ENCODE measurements at regions not wholly inside any gene's neighbourhood (a gene's known extent, or its start where the extent isn't known, plus 50 kb on each side); places are given as distances from the start of the nearest gene placed in this dataset.
"Not testable (repeated sequence)": the region's sequence is repeated elsewhere in the genome, so short reads cannot be mapped to it uniquely, and the experiment has no call there.

- no peak for DNase-seq
Measured at GRCh38 chrX:65879977-65880799, 159.7 kb downstream of the VSIG4 start.

GRCh38 chrX:65878456-65878855 is 161.4 kb downstream of the VSIG4 start:
- no peak for DNase-seq

- no peak for DNase-seq
Measured at GRCh38 chrX:65877953-65878352, 161.9 kb downstream of the VSIG4 start.

- not testable (repeated sequence) for DNase-seq
Measured at GRCh38 chrX:65875614-65876013, 164.3 kb downstream of the VSIG4 start.

- DNase-seq = peak; percentile 63 to 76 (median 68)
Measured at GRCh38 chrX:65874765-65875164, 165.1 kb downstream of the VSIG4 start.

GRCh38 chrX:65874110-65874509 is 165.8 kb downstream of the VSIG4 start:
- DNase-seq = no peak

- DNase-seq = no peak
Measured at GRCh38 chrX:65873385-65873784, 166.5 kb downstream of the VSIG4 start.

GRCh38 chrX:65871671-65872311 is 168.1 kb downstream of the VSIG4 start:
- DNase-seq = peak; percentile 7 to 31 (median 23)

- not testable (repeated sequence) for DNase-seq
Measured at GRCh38 chrX:65870544-65870943, 169.3 kb downstream of the VSIG4 start.

- no peak for DNase-seq
Measured at GRCh38 chrX:65866773-65867172, 173.1 kb downstream of the VSIG4 start.

GRCh38 chrX:65866146-65866545 is 173.7 kb downstream of the VSIG4 start:
- no peak for DNase-seq

- no peak for DNase-seq
Measured at GRCh38 chrX:65862638-65863037, 177.2 kb downstream of the VSIG4 start.

- DNase-seq = no peak
Measured at GRCh38 chrX:65859299-65859698, 180.6 kb downstream of the VSIG4 start.

GRCh38 chrX:65854437-65854836 is 185.4 kb downstream of the VSIG4 start:
- not testable (repeated sequence) for DNase-seq

GRCh38 chrX:65851306-65851705 is 183.9 kb downstream of the MSN start:
- not testable (repeated sequence) for DNase-seq

- not testable (repeated sequence) for DNase-seq
Measured at GRCh38 chrX:65850821-65851220, 183.4 kb downstream of the MSN start.

GRCh38 chrX:65846974-65847373 is 179.5 kb downstream of the MSN start:
- DNase-seq = no peak

- DNase-seq = no peak
Measured at GRCh38 chrX:65841263-65841662, 173.8 kb downstream of the MSN start.

GRCh38 chrX:65838674-65839073 is 171.2 kb downstream of the MSN start:
- no peak for DNase-seq

GRCh38 chrX:65837875-65838549 is 170.6 kb downstream of the MSN start:
- no peak for DNase-seq

GRCh38 chrX:65831268-65831667 is 163.8 kb downstream of the MSN start:
- DNase-seq = no peak

- no peak for DNase-seq
Measured at GRCh38 chrX:65828599-65828998, 161.1 kb downstream of the MSN start.

GRCh38 chrX:65825226-65825625 is 157.8 kb downstream of the MSN start:
- DNase-seq = not testable (repeated sequence)
